PC-9 (cell line): ENCODE measurements at regions not wholly inside any gene's neighbourhood (a gene's known extent, or its start where the extent isn't known, plus 50 kb on each side); places are given as distances from the start of the nearest gene placed in this dataset.

Experiments
- EZH2 ChIP-seq: fragments of 200-600 bp; sonication (generic); IDR thresholded peaks from 2 replicates; pipeline ENCODE4 v1.8.0; 2017; ENCODE audit warnings: antibody characterized with exemption, low read depth
- TF ChIP-seq, protein P1 (sequence below): fragments of 200-600 bp; sonication (generic); conservative IDR thresholded peaks from 2 replicates; pipeline ENCODE4 v1.6.1; 2017; ENCODE audit warnings: mixed run types, antibody characterized with exemption, mild to moderate bottlenecking, moderate library complexity

DNA sequence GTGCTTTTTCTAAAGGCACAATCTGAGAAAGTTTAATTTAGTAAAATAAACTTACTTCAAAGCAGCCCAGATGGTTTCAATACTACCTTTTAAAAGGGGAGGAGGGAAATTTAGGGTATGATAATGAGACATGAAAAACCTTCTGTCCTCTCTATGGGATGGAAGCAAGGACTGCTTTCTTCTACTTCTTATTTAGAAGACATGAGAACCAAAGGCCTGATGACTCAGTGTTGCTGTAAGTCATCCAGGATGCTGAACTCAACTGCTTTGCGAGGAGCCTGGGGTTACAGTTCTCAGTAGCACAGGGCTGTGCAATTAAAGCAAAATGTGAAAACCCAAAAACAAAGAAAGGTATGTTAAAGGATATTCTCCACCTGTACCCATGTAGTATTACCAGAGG lies 140.8 kb upstream of the EDNRA start:
- no peak for TF ChIP-seq EZH2
- TF ChIP-seq, protein P1, sequence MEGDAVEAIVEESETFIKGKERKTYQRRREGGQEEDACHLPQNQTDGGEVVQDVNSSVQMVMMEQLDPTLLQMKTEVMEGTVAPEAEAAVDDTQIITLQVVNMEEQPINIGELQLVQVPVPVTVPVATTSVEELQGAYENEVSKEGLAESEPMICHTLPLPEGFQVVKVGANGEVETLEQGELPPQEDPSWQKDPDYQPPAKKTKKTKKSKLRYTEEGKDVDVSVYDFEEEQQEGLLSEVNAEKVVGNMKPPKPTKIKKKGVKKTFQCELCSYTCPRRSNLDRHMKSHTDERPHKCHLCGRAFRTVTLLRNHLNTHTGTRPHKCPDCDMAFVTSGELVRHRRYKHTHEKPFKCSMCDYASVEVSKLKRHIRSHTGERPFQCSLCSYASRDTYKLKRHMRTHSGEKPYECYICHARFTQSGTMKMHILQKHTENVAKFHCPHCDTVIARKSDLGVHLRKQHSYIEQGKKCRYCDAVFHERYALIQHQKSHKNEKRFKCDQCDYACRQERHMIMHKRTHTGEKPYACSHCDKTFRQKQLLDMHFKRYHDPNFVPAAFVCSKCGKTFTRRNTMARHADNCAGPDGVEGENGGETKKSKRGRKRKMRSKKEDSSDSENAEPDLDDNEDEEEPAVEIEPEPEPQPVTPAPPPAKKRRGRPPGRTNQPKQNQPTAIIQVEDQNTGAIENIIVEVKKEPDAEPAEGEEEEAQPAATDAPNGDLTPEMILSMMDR: no peak
